HG03521 (cell line): ENCODE measurements at regions not wholly inside any gene's neighbourhood (a gene's known extent, or its start where the extent isn't known, plus 50 kb on each side); places are given as distances from the start of the nearest gene placed in this dataset.

Experiments used
- ATAC-seq: cut with Tn5 transposase; IDR thresholded peaks from one replicate; pipeline ENCODE4 v1.9.1; 2021; ENCODE audit warnings: mild to moderate bottlenecking, moderate library complexity; ENCODE audit not compliant: unreplicated experiment

DNA sequence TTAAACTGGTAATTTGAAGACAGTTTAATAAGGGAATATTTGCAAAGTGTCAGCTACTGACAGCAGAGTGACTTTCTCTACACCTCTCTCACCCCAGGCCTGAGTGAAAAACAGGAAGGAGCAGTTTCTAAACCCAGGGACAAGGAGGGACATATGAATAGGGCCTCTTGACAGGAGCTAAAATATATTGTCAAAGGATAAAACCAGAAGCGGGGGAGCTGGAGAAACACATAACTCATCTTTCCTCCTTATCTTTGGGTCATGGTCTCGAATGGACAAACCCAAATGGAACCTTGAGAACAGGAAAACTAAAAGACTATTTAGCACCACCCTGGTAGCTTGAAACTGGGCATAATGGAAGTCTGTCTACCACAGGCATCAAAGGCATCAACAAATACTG is 197.5 kb upstream of the FOXA2 start:
- no peak for ATAC-seq

DNA sequence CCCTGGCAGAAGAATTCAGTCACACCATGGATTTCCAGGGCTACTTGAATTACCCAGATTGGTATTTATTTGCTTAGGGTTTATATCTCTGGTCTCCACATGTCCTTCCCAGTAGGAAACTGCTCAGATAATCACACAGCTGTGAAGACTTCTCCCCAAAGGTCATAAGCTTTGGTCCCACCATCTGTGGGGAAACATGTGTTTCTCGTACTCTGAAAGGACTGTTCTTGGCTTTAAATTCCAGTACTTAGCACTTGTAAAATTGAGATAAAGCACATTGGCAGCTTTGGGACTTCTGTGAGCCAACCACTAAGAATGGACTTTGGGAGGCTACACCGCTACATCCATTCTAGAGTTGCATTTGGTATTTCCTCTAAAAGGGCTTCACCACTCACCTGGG is 205.3 kb upstream of the FOXA2 start:
- ATAC-seq: no peak

DNA sequence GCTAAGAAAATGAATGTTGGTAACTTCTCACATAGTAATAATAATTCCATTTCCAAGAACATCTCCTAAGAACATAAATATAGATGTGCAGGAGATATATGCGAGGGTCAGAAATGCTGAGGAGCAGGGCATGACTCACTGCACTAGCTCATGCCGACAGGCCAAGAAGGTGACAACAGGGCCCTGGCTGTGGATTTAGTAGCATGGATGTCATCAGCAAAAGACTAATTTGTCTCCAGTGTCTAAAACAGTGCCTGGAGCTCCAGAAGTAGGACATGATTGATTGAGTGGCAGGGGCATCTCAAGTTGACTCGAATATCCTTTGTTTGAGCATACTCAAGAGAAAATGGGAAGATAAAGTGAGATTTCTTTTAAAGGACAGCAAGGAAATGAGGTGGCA is 207.0 kb upstream of the FOXA2 start:
- ATAC-seq: no peak

DNA sequence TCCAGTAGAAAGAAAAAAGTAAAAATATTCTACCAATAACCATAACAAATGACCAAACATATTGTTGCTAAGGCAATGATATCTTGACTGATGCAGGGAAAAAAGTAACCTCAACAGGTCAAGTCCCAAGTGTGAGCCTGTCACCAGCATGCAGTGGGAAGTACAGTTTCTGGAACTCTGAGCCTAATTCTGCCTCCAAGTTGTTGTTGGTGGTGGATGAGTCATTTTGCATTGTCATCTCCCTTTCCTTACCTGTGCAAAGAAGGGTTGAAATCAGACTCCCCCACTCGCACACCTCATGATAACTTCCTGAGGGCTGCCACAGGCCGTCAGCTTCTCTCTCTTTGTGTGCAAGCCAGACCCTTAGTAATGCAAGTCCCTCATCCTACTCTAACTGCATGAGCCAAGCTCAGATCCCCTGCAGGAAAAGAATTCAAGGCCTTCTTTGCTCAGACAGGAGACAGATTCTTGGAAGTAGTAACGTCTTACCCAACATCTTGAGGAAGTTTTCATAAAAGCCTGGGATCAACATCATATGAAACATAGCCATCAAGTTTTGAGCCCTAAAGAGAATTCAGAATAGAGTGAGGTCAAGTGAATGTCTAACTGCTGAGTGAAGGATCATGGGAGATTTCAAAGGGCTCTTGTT is 207.6 kb upstream of the FOXA2 start:
- no peak for ATAC-seq

DNA sequence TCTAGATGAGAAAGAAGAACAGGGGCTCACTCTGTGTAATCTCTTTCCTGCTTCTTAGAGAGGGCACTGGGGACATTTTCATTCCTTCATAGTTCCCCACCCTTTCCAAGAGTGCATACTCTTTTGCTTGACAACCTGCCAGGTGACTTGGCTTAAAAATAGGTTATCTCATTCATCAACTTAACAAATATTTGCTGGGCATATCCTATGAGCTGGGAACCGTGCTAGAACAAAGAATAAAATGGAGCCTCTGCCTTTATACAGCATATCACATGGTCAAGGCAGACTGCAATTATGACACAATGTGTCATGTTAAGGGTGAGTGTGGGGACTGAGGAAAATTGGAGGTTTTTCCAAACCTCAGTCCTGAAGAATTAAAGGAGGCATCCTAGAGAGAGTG is 209.8 kb upstream of the FOXA2 start:
- ATAC-seq: no peak

DNA sequence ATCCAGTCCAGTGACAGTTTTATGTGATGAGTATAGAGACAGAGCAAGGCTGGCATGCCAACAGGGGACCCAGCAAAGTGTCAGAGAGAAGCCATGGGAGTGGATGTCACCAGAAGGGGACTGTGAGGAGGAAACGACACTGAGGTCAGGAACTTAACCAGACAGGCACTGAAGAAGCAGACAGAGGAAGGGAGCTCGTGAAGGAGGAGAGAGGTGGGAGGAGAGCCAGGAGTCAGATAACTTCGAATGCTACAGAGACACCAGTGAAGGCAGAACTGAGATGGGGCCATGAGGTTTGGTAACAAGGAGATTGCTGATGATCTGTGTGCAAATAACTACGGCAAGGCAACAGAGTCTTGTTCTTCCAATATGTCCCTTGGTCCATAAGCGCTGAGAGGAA is 211.1 kb upstream of the FOXA2 start:
- no peak for ATAC-seq

DNA sequence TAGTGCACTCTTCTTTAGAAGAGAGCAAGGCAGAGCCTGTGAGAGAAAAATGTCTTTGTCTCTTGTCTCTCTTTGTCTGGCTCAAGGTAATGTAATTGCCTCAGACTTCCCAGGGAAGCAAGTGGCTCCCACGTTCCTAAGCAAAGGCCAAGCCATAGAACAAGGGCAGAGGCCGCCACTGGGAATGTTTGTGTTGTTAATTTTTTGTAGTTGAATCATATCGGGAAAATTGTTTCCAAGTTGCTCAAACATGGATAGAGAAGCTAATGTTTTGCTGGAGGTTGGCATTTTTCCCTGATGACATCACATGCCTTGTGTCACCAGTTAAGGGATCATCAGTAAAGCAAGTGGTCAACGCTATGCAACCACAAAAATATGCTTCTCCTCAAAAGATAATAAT is 211.5 kb upstream of the FOXA2 start:
- ATAC-seq: no peak

DNA sequence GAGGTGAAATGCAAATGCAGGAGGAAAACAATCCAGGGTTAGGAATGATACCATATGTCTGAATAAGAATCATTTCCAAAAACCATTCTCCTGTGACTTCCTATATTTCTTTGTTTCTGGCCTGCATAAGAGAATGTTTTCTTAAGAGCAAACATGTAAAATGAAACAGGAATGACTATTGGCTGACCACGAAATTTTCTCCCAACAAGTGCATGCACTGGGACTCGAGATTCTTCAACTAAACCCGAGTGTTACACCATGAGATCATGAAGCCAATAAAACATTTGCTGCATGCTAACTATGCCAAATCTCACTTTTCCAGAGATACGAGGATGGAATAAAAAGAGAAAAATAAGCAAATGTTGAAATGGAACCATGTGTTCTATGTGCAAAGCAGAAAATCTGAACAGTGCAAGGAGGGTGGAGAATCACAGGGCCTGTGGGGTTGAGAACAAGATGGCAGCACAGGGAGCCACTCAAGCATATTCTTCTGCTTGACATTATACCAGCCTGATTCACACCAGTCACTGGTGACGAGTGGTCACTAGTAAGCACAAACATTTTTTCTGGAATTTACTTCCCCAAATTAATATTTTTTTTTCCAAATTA is 212.2 kb upstream of the FOXA2 start:
- no peak for ATAC-seq

GRCh38 chr20:22797103-22797502 is 212.7 kb upstream of the FOXA2 start:
- ATAC-seq: no peak

GRCh38 chr20:22799687-22800086 is 215.3 kb upstream of the FOXA2 start:
- no peak for ATAC-seq

- ATAC-seq: no peak
Observed at GRCh38 chr20:22800129-22800528, 215.8 kb upstream of the FOXA2 start.

DNA sequence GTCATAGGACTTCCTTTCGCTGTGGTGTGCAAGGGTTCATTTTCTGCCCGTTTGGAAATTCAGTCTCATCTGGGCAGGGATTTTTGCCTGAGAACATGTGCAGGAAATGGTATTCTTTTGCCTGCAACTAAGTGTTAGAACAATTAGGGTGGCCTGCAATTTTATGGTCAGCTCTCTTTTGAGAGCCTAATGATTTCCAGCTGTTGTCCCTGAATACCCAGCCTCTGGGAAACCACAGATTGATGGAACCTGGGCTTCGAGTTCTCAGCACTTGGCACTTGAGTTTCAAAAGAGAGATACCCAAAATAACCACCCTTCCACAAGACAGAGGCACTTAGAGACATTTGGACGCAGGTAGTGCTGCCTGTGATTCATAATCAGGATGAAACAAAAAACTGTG is 217.2 kb upstream of the FOXA2 start:
- no peak for ATAC-seq

DNA sequence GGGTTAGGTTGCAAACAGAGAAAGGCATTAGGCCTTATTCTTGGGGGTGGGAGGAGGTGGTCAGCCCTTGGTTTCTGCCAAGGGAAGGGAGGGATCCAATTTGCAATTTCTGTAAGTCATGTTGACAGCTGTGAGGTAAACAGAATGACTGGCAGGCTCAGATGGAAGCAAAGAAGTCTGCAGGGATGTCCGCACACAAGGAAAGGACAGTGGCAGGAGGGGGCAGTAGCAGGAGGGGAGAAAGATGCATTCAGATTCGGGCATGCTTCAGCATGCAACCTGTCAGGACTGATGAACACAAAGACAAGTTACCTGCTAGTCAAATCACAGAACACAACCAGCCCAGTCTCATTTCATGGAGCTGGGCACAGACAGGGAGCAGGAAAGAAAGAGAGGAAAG is 217.9 kb upstream of the FOXA2 start:
- ATAC-seq: no peak

GRCh38 chr20:22805219-22805618 is 220.8 kb upstream of the FOXA2 start:
- ATAC-seq: no peak

GRCh38 chr20:22805996-22806395 is 221.6 kb upstream of the FOXA2 start:
- no peak for ATAC-seq

DNA sequence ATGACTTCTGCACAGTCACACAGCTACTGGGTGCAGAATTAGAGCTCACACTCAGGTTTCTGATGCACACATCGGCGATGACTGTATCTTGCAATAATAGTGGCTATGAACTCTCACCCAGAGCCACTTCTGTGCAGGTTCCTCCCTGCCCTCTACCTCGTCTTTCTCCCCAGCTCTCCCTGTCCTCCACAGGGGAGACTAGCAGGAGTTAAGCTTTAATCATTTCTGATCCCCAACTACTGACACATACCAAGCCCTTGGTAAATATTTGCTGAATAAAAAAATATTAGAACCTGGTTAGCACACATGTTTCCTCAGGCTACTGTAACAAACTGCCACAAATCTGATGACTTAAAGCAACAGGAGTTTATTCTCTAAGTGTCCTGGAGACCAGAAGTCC is 222.7 kb upstream of the FOXA2 start:
- no peak for ATAC-seq

DNA sequence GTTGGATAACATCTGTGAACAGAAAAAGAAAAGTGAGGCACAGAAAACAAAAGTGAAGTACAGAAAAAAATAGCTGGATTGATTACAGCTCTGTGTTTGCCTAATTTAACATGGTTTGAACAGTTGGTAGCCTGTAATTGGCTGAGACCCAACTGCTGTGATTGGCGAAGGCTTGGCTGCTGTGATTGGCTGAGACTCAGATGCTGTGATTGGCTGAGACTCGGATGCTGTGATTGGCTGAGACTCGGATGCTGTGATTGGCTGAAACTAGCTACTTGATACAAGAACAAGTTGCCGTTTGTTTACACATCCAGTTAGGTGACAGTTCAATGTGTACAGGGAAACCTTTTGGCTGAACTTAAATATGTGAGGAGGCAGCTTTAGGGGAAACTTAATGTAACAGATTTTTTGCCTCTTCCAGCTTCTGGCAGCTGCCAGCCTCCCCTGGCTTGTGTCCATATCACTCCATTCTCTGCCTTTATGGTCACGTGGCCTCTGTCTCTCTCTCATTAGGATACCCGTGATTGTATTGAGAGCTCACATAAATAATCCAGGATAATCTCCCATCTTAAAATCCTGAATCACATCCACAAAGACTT is 223.4 kb upstream of the FOXA2 start:
- ATAC-seq: no peak

- ATAC-seq: no peak
Observed at GRCh38 chr20:22808628-22809027, 224.3 kb upstream of the FOXA2 start.

DNA sequence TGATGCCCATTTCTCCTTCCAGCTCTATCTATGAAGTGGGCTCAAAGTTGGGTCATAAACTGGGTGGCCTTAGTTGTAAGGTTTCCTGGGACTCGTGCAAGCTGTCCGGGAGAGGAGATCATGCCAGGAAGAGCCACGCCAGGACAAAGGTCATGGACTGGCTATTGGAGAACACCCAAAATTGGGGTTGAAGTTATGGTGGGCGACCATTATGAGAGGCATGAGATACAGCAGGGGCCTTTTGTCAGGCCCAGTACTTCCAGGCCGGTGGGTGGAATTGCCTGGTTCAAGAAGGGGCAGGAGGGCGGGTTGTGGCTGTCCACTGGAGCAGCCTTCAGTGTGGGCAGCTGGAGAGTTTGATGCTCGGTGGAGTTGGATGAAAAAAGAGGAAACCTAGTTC is 225.1 kb upstream of the SSTR4 start:
- no peak for ATAC-seq

- no peak for ATAC-seq
Observed at GRCh38 chr20:22810626-22811569, 224.2 kb upstream of the SSTR4 start.

DNA sequence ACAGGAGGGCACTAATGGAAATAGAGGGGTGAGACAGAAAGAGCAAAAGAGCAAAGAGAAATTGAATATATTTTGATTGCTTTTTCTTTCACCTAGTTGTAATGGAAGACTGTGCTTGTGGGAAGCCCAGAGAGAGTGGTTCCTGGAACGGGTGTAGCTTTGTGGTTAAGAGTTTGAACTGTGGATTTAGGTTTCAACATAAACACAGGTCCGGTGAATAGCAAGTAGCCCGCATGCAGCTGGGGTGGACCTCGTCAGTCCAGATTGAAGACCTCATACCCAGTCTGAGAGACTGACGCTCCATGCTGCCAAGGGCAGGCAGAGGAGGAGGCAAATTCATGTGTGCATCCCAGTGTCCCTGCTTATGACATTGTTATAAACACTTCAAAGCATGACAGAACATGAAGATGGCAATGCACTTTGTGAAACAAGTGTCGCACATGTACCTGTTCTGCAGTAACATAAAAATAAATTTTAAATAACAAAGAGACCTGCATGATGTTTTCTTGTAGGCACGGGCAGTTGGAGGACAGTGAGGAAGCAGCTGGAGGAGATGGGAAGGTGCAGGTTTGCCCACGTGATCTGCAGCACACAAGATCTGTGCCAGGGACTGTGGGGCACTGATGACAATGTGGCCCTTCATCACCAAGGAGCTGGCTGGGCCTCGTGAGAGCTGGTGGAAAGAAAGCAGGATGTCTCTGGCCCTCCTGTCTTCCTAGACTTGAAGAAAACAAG is 220.5 kb upstream of the SSTR4 start:
- no peak for ATAC-seq
